RKO (cell line): ENCODE measurements at regions not wholly inside any gene's neighbourhood (a gene's known extent, or its start where the extent isn't known, plus 50 kb on each side); places are given as distances from the start of the nearest gene placed in this dataset.
A peak's percentile ranks its signal among the peaks of the same experiment; 100 is the strongest.

Experiments
- DNase-seq: peaks from one replicate; pipeline ENCODE4 v3.0.0-alpha.2; 2016; ENCODE audit warnings: low spot score

DNA sequence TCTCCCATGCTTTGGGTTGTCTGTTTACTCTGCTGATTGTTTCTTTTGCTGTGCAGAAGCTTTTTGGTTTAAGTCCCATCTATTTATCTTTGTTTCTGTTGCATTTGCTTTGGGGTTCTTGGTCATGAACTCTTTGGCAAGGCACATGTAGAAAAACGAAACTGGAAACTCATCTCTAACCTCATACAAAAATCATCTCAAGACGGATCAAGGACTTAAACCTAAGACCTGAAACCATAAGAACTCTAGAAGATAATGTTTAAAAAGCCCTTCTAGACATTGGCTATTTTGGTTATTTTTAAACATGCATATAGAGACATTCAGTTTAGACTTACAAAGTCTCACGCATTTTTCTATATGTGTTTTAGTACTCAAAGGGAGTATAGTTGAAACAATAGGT, 1164.3 kb upstream of the GYPC start:
- DNase-seq = no peak

DNA sequence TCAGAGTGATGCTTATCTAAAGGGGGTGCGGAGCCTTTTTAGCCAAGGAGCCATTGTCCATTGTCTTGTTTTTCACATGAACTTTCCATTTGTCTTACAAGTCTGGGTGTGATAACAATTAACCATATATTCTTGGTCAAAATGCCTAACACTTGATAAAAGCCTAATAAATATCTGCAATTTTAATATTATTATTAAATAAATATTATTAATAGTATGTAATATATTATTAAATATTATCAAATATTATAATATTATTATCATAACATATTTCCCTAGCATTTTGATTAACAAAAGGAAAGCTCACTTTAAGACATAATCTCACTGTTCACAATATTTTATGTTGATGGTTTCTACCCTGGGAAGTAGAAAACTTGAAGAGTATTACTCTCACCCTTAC, 1143.6 kb upstream of the GYPC start:
- no peak for DNase-seq

DNA sequence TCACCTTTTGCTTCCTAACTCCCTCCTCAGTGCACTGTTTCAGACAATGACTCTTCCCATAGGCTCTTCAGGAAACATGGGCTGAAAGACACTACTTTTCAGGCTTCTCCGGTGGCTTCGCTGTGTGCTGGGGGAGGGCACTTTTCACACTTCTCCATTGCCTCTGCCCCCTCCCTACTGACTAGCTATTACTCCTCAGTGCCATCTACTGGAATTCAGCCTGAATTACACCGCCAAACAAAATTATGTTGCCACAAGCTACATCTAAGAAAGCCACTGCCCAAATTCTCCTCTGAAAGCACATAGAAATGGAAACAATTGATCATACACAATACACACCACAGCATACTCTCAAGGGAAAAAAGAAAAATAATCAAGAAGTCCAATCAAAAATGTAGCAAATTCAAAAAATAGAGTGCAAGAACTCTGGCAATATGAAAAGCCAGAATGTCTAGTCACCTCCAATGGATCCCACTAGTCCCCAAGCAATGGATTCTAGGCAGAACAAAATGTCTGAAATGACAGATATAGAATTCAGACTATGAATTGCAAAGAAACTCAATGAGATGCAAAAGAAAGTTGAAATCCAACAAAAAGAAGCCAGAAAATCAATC, 1139.4 kb upstream of the GYPC start:
- DNase-seq = peak; percentile 2

DNA sequence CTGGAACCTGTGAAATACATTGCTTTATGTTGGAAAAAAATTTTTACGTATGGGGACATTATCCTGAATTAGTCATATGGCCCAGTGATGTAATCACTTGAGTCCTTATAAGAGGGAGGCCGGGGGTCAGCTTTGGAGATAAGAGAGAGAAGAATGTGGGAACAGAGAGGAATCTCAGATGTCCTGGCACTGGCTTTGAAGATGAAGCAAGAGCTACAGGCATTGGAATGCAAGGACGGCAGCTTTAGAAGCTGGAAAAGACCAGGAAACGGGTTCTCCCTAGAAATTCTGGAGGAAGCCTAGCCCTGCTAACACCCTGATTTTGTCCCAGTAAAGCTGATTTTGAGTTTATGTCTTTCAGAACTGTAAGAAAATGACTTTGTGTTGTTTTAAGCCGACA, 1129.9 kb upstream of the GYPC start:
- no peak for DNase-seq

DNA sequence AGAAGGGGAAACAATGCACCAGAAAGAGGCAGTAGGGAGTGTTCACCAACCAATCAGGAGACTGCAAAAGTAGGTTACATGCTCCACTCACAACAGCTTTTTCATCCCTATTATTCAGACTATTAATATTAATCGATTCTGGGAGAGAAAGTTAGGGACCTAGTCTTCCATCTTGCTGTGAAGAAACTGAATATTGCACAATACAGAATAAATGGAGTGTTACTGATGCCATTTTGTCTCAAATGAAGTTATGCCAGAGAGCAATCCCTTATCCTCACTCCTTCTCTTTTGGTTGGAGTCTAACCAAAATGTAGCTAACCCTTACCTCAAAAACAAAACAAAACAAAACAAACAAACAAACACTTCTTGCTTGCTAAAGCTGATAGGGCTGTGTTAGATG, 1120.9 kb upstream of the GYPC start:
- no peak for DNase-seq

DNA sequence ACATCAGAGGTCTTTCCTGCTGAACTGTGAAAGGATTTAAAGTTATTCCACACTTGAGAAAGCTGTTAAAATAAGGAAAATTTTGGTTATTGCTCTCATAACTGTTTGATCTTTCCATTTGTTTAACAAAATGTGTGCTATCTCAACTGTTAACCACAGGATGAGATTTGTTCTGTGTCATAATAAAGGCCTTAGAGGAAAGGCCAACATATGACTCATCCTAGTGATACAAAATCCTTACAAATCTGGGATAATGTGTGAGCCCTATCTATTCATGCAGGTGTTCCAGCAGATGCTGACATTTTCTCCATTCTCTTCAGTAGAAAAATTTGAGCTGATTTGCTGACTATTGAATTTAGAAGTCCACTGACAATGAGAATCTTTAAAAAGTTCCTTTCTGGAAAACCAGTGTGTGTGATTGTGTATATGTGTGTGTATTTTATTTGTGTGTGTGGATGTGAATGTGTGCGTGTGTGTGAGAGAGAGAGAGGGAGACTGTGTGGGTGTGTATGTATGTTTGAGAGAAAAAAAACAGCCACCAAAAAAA, 1111.9 kb upstream of the GYPC start:
- no peak for DNase-seq

DNA sequence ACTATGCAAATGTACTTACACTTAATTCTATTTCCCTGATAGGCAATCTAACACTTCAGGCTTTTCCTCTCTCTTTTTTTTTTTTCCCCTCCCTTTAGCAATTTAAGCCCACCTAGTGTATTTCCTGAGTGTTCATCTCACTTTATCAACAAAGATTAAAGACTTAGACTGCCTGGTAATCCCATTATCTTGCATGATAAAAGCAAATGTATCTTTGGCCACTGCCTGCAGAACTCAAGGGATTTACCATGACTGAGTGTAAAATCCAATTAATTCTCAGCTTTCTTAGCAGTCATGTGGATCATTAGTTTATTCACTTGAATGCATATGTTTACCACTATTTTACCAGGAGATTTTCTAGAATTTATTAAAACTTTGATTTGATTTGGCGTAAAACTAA, 1102.2 kb upstream of the GYPC start:
- no peak for DNase-seq

DNA sequence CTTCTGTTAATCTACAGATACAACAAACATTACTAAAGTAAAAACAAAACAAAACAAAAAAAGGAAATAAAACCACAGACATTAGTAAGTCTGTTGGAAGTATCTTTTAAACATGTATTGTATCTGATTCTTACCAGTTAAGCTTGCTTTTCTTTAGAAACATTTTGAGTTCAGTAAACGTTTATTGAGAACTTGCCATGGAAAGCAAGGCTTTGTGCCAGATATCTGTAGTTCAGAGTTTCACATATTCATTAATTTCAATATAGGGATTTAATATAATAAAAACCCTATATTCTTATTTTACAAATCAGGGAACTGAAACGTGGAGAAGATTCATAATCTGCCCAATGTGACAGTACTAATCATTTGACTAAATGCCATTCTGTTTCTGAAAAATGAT, 1101.0 kb upstream of the GYPC start:
- no peak for DNase-seq

DNA sequence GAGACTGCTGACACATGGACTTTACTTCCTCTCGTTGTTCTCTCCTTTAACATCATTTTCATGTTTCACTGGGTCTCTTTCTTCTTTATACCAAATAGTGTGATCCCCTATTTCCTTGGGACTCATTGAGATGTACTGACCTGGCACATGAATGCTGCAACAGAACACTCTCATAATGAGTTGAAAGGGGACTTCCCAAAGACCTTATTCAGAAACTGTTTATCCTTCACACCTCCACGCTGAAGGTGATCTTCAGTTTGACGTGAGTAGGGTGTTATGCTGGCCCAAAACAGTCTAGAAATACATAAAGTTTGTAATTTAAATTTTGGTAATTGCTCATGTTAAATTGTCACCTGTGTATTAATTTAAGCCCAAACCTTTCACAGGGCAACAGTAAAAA, 1096.8 kb upstream of the GYPC start:
- no peak for DNase-seq

DNA sequence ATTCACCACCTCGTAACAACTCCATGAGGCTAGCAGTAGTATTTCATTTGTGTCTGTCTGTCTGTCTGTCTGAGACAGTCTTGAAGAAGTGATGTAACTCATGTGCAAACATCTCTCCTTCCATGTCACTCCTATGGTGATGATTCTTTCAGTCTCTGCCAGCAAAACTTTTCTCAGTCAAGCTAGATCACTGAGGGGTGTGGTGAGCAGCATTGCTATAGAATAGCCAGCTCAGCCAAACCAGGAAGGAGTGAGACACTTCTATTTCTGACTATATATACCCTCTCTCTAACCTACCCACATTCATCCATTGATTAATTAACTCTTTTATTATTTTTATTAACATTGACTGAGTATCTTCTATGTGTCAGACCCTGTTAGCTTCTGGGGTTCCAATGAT, 1095.1 kb upstream of the GYPC start:
- no peak for DNase-seq

DNA sequence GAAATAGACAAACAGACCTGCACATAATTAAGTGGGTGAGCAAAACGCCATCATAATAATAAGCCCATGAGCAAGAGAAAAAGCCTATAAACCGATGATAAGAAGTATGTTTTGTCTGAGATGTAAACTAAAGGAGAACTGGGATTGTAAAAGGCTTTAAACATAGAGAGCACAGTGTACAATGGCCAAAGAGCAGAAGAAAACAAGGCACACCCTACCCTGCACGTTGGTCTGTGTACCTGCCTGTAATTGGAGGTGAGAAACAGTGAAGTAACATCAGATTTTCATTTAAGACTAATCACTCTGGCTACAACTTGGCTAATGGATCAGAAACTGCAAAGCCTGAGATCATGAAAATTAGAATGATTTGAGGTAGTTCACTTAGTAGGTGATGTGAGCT, 1094.7 kb upstream of the GYPC start:
- no peak for DNase-seq

DNA sequence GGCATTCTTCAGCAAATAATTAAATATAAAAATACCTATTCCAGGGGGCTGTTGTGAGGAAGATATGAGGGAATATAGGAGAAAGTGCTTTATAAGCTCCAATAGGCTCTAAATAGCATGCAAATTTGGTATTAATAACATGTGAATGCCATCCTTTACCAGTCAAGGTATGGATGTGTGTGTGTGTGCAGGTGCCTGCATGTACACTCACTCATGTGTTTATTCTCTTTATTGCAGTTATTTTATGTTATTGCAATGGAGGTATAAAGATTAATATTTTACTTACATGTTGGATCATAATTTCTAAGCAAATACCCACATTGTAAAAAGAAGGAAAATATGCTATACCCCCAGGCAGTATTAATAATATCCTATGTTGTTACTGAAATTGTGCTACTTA, 1093.0 kb upstream of the GYPC start:
- no peak for DNase-seq

DNA sequence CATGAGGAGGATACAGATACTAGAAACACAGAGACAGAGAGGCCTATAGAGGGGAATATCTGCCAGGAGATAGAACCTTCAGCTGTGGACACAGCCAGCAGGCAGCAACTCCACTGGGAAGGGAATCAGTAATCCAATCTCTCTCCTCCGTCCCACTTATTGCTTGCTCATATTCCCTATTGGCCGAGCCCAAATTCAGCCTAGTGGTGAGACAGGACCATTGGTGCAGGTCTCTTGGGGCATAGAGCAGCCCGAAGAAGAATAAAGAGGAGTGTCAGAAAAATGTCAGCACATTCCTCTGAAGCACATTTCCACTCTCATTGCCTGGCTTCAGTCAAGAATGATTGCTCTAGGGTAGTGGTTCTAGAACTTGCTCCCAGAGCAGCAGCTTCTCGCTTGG, 1091.5 kb upstream of the GYPC start:
- DNase-seq = no peak

DNA sequence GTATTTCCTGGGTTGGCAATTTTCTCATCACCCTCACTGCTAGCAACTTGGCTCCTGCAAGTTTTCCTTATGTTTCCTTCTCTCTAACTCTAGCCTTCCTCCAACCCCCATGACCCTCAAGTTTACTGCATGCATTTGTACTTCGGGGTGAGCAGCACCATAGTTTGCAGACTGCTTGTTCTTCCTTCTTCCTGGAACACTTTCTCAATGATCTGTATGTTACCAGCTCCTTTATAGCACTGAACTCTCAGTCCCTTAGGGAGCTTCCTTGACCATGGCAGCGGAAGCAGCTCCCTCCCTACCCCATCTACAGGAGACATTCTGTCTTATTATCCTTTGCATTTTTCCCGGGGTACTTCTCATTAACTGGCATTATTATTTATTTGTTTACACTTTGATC, 1089.5 kb upstream of the GYPC start:
- no peak for DNase-seq

DNA sequence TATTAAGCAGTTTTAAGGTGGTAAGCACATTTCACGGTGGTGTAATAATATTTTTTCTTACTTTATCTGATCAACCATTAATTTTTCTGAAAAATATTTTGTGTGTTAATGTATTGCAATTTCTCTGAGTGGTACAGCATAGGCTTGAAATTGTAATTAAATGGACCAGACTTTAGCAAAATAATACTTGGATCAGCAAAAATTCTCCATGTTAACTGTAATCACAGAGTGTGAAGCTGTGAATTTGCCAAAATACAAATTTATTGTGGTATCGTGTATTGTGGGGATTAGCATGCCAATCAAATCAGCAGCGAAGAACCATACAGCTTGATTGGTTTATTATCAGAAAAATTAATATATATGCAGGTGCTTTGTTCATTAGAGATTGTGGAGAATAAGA, 1088.9 kb upstream of the GYPC start:
- no peak for DNase-seq

DNA sequence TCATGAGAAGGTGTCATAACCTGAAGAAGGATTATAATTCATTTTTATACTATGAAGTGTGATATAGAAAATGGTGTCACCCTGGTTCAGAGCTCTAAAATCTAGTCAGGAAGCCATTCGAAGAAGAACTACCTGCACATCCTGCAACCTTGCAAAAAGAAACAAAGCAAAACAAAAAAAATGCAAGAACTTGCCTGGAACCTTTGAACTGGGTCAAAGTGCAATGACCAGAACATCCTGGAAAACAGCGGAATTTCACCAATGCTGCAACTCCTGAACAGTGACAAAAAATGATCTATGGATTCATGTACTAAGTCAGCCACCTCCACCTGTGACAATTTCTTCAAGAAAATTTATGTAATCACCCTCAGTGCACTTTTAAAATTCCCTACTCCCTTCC, 1083.3 kb upstream of the GYPC start:
- no peak for DNase-seq

DNA sequence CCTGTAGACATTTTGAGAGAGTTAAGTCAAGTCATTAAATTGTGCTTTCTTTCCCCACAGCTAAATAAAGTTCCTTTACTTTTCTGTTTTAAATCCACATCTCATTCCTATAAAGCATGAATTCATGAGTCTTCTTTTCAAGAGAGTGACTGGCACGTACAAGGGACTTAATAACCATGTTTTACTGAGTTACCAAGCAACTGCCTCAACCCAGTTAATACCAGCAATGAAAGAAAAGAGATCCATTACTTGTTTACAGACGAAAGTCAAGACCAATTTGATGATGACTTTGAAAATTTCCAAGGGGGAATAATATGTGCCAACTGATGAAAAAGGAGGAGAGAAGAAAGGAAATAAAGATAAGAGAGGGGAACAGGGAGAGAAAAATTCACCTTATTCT, 1082.5 kb upstream of the GYPC start:
- no peak for DNase-seq

DNA sequence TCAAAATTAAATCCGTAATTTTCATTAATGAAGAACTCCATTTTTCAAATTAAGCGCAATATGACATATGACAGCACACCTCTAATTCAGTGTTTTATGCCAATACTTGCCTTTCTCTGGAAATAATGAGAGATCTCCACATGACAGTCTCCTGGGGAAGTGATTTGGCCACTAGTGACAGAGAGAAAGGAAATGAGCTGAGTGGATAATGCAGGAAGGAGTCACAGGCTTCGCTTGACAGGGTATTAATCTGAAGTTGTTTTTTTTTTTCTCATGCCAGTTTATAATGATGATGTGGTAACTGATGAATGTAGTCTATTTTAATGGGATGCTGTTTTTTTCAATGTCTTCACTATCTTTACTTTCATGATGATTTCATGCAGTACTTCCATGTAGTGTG, 1079.4 kb upstream of the GYPC start:
- no peak for DNase-seq

DNA sequence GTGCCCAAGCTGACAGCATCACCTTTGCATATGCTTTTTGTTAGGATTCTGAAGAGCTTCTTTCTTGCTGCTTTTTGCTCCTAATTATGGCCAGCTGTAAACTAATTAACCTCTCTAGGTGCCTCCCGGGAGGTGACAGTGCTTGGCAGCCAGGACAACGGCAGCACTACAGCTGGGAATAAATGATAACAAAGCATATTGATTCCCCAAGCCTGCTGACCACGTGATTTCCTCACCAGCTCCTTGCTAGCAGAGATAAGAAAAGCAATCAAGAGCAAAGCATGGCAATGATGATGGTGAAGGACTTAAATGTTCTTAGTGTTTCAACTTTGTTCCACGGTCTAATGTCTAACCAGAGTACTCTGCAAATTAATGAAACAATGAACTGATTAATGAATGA, 1074.4 kb upstream of the GYPC start:
- DNase-seq = no peak

DNA sequence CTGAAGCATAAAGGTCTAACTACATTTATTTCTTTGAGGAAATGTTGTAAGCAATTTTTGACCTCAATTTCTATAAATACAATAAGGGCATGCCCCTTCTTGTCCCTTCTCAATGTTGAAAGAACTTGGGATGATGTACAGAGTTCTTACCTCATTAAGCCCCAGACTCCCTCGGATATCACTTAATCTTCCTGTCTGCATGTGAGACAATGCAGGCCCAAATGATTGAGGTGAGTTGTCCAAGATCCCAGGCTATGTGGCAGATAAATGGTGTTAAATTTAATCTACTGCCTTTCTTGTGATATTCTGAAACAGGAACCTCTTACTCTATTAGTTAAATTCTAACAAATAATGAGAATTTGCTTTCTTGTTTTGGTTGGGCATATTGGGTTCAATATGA, 1073.4 kb upstream of the GYPC start:
- no peak for DNase-seq

DNA sequence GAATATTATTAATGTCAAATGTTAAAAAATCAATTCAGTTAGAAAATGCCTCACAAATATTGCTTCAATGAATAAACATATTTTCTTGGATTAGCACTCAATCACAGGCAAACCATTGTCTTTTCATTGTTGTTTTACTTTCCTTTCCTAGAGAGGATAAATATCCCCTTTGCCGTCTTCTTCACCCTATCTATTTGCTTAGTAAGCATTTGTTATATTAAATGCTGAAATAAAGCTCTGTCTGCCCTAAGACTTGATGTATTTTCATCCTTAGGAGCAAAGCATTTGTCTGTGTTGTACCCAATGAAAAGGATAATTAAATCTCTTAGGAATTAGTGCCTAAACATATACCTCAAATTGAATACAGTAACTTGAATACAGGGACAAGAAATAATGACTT, 1071.2 kb upstream of the GYPC start:
- no peak for DNase-seq

DNA sequence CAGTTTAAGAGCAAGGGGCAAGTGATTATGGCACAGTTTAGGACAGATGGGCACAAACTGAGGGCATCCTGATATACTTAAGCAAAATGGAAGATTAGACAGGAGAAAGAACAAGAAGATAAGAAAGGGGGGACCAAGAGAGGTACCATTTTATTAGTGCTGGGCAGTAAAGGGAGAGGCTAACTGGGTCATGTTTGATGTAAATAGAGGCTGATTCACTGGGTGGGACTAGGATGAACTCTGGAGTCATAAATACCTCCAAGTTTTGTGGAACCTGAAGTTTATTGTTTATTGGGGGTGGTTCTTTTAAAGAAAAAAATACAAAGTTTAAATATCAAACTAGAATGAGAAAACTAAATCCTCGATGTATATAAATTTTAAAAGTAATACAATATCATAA, 1067.2 kb upstream of the GYPC start:
- no peak for DNase-seq

DNA sequence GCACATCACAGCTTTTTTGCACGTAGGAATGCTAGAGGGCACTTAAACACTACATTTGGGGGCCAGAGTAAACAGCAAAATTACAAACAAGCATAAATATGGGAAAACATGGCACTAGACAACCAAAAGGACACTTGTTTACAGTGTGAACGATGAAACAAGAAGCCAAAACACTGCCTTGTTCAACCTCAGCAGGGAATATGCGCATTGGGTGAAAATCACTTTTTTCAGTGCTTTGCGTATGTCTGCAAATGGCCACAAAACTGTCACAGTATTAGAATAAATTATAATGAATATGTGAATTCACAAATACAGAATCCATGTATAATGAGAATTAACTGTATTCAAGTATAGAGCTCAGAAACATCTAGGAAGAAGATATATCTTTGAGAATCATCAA, 1064.0 kb upstream of the GYPC start:
- DNase-seq = no peak

DNA sequence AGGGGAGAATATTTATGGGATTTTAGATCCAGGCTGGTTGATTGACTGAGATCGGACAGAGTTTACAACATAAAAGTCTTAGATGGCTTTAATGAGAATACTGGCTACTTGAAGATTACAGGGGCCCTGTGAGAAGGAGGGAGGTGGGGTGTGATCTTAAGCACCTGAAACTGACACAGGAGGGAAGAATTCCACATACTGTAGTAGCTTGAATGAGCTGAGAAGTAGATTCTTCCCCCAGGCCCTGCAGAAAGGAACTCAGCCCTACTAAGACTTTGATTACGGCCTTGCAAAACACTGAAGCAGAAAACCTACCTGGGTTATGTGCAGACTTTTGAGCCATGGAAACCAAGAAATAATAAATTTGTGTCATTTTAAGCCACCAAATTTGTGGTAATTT, 1062.9 kb upstream of the GYPC start:
- DNase-seq = no peak

DNA sequence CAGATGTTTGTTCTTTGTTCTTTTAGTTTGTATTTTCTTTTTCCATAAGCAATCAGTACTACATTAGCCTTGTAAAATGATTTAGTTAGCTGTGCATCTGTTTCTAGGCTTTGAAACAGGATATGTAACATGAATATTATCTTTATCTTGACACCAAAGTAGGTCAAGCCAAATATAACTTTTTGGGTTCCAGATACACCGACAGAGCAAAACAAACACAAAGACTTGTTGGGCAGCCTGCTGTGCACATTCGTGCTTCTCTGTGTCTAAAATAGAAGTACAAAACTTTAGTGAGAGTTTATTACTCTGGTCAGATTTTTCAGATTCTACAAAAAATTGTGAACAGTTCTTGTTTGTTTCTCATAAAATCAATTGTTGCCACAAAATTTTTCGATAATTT, 1059.3 kb upstream of the GYPC start:
- DNase-seq = no peak
